ENCODE measurements at regions not wholly inside any gene's neighbourhood (a gene's known extent, or its start where the extent isn't known, plus 50 kb on each side); places are given as distances from the start of the nearest gene placed in this dataset.
"Not testable (repeated sequence)": the region's sequence is repeated elsewhere in the genome, so short reads cannot be mapped to it uniquely, and the experiment has no call there.

DNA sequence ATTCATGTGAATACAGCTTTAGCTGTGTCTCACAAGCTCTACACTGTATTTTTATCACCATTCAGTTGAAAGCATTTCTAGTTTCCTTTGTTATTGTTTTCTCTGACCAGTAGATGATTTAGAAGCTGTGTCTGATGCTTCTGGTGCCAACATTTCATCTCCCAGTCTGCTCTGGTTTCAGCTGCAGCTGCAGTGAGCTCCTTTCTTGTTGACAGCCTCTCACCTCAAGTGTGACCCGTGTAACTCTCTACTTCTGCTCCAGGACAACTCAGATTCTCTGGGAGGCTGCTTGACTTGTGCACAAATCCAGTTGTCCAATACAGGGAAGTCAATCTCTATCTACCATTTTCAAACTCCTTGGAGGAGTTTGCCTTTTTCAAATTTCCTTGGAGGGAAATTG is 504.8 kb downstream of the DIRAS2 start:
- Histone ChIP-seq H3K36me3 (ENCODE audit: control insufficient read depth, insufficient read depth, low read length) (no peaks in the 10 kb centered on the region), H3K27me3 (ENCODE audit: control insufficient read depth, insufficient read depth, low read length) (no peaks in the 10 kb centered on the region), H3K4me1 (ENCODE audit: control insufficient read depth, insufficient read depth, low read length) (no peaks in the 10 kb centered on the region), H3K4me3 (ENCODE audit: low read length) (no peak overlapping the region), H3K9me3 (ENCODE audit: control insufficient read depth, insufficient read depth, low read length) (no peaks in the 10 kb centered on the region), H3K27ac (ENCODE audit: low read length) (no peak overlapping the region)
- WGBS (ENCODE audit: insufficient coverage, insufficient read length), result no CpG with 5 or more reads among the region's 1 CpG
- DNase-seq (ENCODE audit: low read depth, low spot score), result no peak

DNA sequence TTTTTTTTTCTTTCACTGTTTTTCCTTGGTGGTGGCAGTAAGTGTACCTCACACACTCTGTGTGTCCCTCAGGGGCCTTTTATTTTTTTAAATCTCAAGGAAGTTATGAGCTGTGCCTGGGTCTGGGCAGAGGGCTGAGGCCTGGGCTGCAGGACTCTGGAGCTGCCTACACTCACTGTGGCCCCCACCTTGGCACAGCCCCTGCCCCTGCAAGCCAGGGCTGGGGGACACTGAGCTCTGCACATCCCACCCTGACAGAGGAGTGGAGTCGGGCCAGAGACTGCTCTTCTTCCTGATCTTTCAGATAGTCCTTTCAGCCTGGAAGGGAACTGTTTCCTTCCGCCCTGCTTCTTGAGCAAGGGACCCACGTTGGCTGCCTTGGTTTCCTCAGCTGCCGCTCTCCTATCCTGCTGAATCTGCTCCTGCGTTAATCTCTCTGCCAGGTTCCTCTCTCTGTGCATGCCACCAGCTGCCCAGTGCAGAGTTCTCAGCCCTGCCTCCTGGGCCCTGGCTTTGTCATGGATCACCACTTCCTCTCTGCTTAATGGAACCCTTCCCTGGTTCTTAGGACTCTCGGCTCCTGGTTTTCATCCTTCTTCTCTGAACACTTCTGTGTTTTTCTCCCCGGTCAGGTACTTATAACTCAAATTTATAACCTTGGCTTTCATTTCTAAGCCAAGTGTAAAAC is 502.3 kb downstream of the DIRAS2 start:
- H3K4me3 ChIP-seq (ENCODE audit: low read length), result no peak overlapping the region
- H3K27ac ChIP-seq (ENCODE audit: low read length), result no peak overlapping the region
- no peaks in the 10 kb centered on the region for H3K27me3 ChIP-seq (ENCODE audit: control insufficient read depth, insufficient read depth, low read length)
- no peak for DNase-seq (ENCODE audit: low read depth, low spot score)
- H3K36me3 ChIP-seq (ENCODE audit: control insufficient read depth, insufficient read depth, low read length), result no peaks in the 10 kb centered on the region
- no peaks in the 10 kb centered on the region for H3K9me3 ChIP-seq (ENCODE audit: control insufficient read depth, insufficient read depth, low read length)
- H3K4me1 ChIP-seq (ENCODE audit: control insufficient read depth, insufficient read depth, low read length), result no peaks in the 10 kb centered on the region
- WGBS (ENCODE audit: insufficient coverage, insufficient read length), result no CpG with 5 or more reads among the region's 7 CpGs

DNA sequence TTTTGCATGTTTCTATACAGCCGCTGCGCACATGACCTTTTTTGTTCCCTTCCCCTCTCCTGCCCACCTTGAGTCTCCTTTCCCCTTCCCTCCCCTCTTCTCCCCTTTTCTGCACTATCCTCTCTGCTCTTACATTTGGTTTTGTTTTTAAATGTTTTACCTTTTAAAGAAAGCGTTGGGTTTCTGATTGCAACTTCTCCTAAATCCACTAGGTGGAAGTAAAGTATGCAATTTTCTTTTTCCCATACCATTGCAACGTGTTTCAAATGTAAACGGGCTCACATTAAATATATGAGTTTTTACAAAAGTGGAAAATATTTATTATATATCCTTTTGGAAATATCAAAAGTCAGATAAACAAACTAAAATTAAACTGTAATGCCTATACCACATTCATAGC is 500.9 kb downstream of the DIRAS2 start:
- H3K4me3 ChIP-seq (ENCODE audit: low read length), result no peak overlapping the region
- no peaks in the 10 kb centered on the region for H3K9me3 ChIP-seq (ENCODE audit: control insufficient read depth, insufficient read depth, low read length)
- H3K27ac ChIP-seq (ENCODE audit: low read length), result no peak overlapping the region
- no peaks in the 10 kb centered on the region for H3K36me3 ChIP-seq (ENCODE audit: control insufficient read depth, insufficient read depth, low read length)
- no peaks in the 10 kb centered on the region for H3K4me1 ChIP-seq (ENCODE audit: control insufficient read depth, insufficient read depth, low read length)
- H3K27me3 ChIP-seq (ENCODE audit: control insufficient read depth, insufficient read depth, low read length), result no peaks in the 10 kb centered on the region
- no peak for DNase-seq (ENCODE audit: low read depth, low spot score)
- WGBS (ENCODE audit: insufficient coverage, insufficient read length), result no CpG with 5 or more reads among the region's 5 CpGs

DNA sequence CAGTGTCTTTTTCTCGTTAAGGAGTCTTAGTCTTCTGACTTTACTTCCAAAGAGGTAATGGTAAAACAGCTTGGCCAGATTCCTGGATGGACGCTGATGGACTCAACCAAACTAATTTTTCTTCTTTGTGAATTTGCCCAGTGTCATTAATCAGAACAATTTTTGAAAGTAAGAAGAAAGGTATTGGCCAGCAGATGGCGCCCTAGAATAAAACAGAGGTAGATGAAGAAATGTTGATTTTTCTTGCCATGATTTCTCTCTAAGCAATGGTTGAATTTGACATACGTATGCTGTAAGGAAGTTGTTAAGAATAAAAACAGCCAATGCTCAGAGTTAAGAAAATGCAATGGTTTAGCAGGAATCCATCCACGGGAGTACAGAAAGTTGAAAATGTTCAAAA is 500.0 kb downstream of the DIRAS2 start:
- Histone ChIP-seq H3K4me3 (ENCODE audit: low read length) (no peak overlapping the region), H3K4me1 (ENCODE audit: control insufficient read depth, insufficient read depth, low read length) (no peaks in the 10 kb centered on the region), H3K27ac (ENCODE audit: low read length) (no peak overlapping the region), H3K36me3 (ENCODE audit: control insufficient read depth, insufficient read depth, low read length) (no peaks in the 10 kb centered on the region), H3K27me3 (ENCODE audit: control insufficient read depth, insufficient read depth, low read length) (no peaks in the 10 kb centered on the region), H3K9me3 (ENCODE audit: control insufficient read depth, insufficient read depth, low read length) (no peaks in the 10 kb centered on the region)
- WGBS (ENCODE audit: insufficient coverage, insufficient read length), result no CpG with 5 or more reads among the region's 5 CpGs
- no peak for DNase-seq (ENCODE audit: low read depth, low spot score)

DNA sequence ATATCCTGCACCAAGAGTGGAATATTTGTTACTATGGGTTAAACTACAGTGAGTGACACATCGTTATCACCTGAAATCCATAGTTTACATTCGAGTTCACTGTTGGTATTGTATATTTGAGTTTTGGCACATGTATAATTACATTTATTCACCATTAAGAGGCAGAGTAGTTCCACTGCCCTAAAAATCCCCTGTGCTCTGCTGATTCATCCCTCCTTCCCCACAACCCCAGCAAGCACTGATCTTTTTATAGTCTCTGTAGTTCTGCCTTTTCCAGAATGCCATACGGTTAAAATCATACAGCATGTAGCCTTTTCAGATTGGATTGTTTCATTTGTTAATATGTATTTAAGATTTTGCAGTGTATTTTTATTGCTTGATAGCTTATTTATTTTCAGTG is 495.2 kb downstream of the DIRAS2 start:
- Histone ChIP-seq H3K36me3 (ENCODE audit: control insufficient read depth, insufficient read depth, low read length) (no peaks in the 10 kb centered on the region), H3K27me3 (ENCODE audit: control insufficient read depth, insufficient read depth, low read length) (no peaks in the 10 kb centered on the region), H3K9me3 (ENCODE audit: control insufficient read depth, insufficient read depth, low read length) (no peaks in the 10 kb centered on the region), H3K27ac (ENCODE audit: low read length) (no peak overlapping the region), H3K4me1 (ENCODE audit: control insufficient read depth, insufficient read depth, low read length) (no peaks in the 10 kb centered on the region), H3K4me3 (ENCODE audit: low read length) (no peak overlapping the region)
- no CpG with 5 or more reads among the region's 3 CpGs for WGBS (ENCODE audit: insufficient coverage, insufficient read length)
- no peak for DNase-seq (ENCODE audit: low read depth, low spot score)

DNA sequence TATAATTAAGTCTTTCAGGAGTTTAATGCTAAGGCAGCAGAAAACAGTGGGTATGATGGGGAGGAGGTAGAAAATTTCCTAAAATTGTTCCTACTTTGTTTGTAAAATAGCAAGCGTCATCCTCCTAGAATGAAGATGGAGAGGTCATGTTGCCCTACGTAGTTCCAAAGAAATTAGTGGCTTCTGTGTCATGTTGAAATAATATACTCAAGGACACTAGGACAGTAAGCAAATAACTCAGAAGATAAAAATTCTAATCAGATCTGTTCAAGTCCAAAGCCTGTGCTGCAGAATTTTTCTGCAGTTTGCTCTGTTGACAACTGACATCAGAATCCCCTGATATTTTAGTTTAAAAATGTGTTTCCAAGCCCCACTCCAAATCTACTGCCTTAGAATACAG is 486.3 kb downstream of the DIRAS2 start:
- Histone ChIP-seq H3K27ac (ENCODE audit: low read length) (no peak overlapping the region), H3K4me1 (ENCODE audit: control insufficient read depth, insufficient read depth, low read length) (no peaks in the 10 kb centered on the region), H3K36me3 (ENCODE audit: control insufficient read depth, insufficient read depth, low read length) (no peaks in the 10 kb centered on the region), H3K4me3 (ENCODE audit: low read length) (no peak overlapping the region), H3K9me3 (ENCODE audit: control insufficient read depth, insufficient read depth, low read length) (no peaks in the 10 kb centered on the region), H3K27me3 (ENCODE audit: control insufficient read depth, insufficient read depth, low read length) (no peaks in the 10 kb centered on the region)
- DNase-seq (ENCODE audit: low read depth, low spot score), result no peak
- WGBS (ENCODE audit: insufficient coverage, insufficient read length), result no CpG with 5 or more reads among the region's 2 CpGs

DNA sequence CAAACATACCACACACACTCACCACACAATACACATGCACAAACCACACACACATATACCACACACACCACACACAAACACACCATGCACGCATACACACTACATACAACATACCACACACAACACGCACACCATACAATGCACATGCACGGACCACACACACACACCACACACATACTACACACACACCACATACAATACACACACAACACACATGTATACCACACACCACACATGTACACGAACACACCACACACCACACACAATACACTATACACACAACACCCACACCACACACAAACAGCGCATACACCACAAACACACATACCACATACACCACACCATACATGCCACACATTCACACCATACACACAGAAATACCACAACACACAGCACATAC is 480.3 kb downstream of the DIRAS2 start:
- no peaks in the 10 kb centered on the region for H3K36me3 ChIP-seq (ENCODE audit: control insufficient read depth, insufficient read depth, low read length)
- H3K27me3 ChIP-seq (ENCODE audit: control insufficient read depth, insufficient read depth, low read length), result no peaks in the 10 kb centered on the region
- H3K4me1 ChIP-seq (ENCODE audit: control insufficient read depth, insufficient read depth, low read length), result no peaks in the 10 kb centered on the region; the same call in 1 of the 2 replicates
- 100% methylated on average over 5 of the region's 5 CpGs for WGBS (ENCODE audit: insufficient coverage, insufficient read length)
- no peak overlapping the region for H3K4me3 ChIP-seq (ENCODE audit: low read length)
- no peak for DNase-seq (ENCODE audit: low read depth, low spot score)
- no peaks in the 10 kb centered on the region for H3K9me3 ChIP-seq (ENCODE audit: control insufficient read depth, insufficient read depth, low read length)
- no peak overlapping the region for H3K27ac ChIP-seq (ENCODE audit: low read length)

DNA sequence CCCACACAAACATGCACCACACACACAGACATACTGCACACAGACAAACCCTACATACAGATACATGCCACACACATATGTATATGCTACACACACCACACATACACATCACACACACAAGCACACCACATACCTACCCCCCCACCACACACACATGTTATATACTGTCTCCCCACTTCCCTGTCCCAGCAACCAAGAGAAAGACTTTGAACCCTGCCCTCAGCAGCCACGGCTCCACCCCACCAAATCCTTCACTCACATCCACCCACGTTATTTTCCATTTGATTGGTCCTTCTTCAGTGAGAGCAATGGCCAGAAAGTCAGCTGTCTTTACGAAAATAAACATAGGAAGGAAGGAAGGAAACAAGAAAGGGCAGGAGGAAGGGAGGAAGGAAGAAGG is 479.8 kb downstream of the DIRAS2 start:
- no peak for DNase-seq (ENCODE audit: low read depth, low spot score)
- no CpG with 5 or more reads among the region's 3 CpGs for WGBS (ENCODE audit: insufficient coverage, insufficient read length)
- Histone ChIP-seq H3K36me3 (ENCODE audit: control insufficient read depth, insufficient read depth, low read length) (no peaks in the 10 kb centered on the region), H3K27ac (ENCODE audit: low read length) (no peak overlapping the region), H3K9me3 (ENCODE audit: control insufficient read depth, insufficient read depth, low read length) (no peaks in the 10 kb centered on the region), H3K4me1 (ENCODE audit: control insufficient read depth, insufficient read depth, low read length) (no peaks in the 10 kb centered on the region; the same call in 1 of the 2 replicates), H3K4me3 (ENCODE audit: low read length) (no peak overlapping the region), H3K27me3 (ENCODE audit: control insufficient read depth, insufficient read depth, low read length) (no peaks in the 10 kb centered on the region)

DNA sequence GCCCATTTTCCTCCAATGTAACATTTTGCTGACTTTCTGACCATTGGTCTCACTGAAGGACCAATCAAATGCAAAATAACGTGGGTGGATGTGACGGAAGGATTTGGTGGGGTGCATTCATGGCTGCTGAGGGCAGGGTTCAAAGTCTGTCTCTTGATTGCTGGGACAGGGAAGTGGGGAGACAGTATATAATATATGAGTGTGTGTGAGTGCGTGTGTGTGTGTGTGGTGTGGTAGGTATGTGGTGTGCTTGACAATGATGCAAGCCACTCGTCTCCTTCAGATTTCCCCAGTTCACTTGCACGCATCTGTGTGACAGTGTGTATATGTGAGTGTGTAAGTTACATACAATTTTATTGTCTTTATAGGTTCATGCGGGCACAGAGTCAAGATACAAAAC is 477.3 kb downstream of the DIRAS2 start:
- DNase-seq (ENCODE audit: low read depth, low spot score), result no peak

DNA sequence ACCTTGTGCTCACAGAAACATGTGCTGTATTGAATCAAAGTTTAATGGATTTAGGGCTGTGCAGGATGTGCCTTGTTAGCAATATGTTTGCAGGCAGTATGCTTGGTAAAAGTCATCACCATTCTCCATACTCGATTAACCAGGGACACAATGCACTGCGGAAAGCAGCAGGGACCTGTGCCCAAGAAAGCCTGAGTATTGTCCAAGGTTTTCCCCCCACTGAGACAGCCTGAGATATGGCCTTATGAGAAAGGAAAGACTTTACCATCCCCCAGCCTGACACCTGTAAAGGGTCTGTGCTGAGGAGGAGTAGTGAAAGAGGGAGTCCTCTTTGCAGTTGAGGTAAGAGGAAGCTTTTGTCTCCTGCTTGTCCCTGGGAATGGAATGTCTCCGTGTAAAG is 476.2 kb downstream of the DIRAS2 start:
- H3K27me3 ChIP-seq (ENCODE audit: control insufficient read depth, insufficient read depth, low read length); H3K4me3 ChIP-seq (ENCODE audit: low read length); H3K9me3 ChIP-seq (ENCODE audit: control insufficient read depth, insufficient read depth, low read length); H3K36me3 ChIP-seq (ENCODE audit: control insufficient read depth, insufficient read depth, low read length); H3K27ac ChIP-seq (ENCODE audit: low read length); DNase-seq (ENCODE audit: low read depth, low spot score); H3K4me1 ChIP-seq (ENCODE audit: control insufficient read depth, insufficient read depth, low read length): not testable (repeated sequence)
- no CpG with 5 or more reads among the region's 3 CpGs for WGBS (ENCODE audit: insufficient coverage, insufficient read length)

More for the DNA sequence above, 477.3 kb downstream of the DIRAS2 start:
- Histone ChIP-seq H3K27me3 (ENCODE audit: control insufficient read depth, insufficient read depth, low read length) (no peaks in the 10 kb centered on the region), H3K27ac (ENCODE audit: low read length) (no peak overlapping the region), H3K4me1 (ENCODE audit: control insufficient read depth, insufficient read depth, low read length) (no peaks in the 10 kb centered on the region; the same call in 1 of the 2 replicates), H3K4me3 (ENCODE audit: low read length) (no peak overlapping the region), H3K36me3 (ENCODE audit: control insufficient read depth, insufficient read depth, low read length) (no peaks in the 10 kb centered on the region), H3K9me3 (ENCODE audit: control insufficient read depth, insufficient read depth, low read length) (no peaks in the 10 kb centered on the region)
- 100% methylated on average over 1 of the region's 6 CpGs for WGBS (ENCODE audit: insufficient coverage, insufficient read length)

DNA sequence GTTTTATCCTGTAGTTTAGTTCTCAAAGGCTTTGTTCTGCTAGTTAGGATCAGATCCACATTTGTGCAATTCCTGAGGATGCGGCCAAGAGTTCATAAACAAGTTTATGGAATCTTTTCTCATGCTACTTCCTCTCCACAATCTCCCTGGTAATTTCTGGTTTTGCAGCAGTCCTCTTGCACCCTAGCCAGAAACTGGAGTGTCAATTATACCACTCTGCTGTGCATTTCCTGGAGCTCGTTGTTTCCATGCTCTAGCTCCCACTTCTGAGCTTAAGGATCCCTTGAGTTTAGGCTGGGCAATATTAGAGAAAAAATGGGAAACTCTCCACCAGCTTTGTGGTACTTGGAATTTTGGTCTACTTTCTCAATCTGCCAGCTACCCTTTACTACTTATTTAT is 474.7 kb downstream of the DIRAS2 start:
- H3K4me3 ChIP-seq (ENCODE audit: low read length), result no peak overlapping the region
- no peaks in the 10 kb centered on the region for H3K9me3 ChIP-seq (ENCODE audit: control insufficient read depth, insufficient read depth, low read length)
- H3K36me3 ChIP-seq (ENCODE audit: control insufficient read depth, insufficient read depth, low read length), result no peaks in the 10 kb centered on the region
- H3K27ac ChIP-seq (ENCODE audit: low read length), result no peak overlapping the region
- DNase-seq (ENCODE audit: low read depth, low spot score), result no peak
- H3K4me1 ChIP-seq (ENCODE audit: control insufficient read depth, insufficient read depth, low read length), result no peaks in the 10 kb centered on the region; the same call in 1 of the 2 replicates
- WGBS (ENCODE audit: insufficient coverage, insufficient read length), result no CpG with 5 or more reads among the region's 2 CpGs
- no peaks in the 10 kb centered on the region for H3K27me3 ChIP-seq (ENCODE audit: control insufficient read depth, insufficient read depth, low read length)
